ENCODE measurements at regions not wholly inside any gene's neighbourhood (a gene's known extent, or its start where the extent isn't known, plus 50 kb on each side); places are given as distances from the start of the nearest gene placed in this dataset.
"Not testable (repeated sequence)": the region's sequence is repeated elsewhere in the genome, so short reads cannot be mapped to it uniquely, and the experiment has no call there.

DNA sequence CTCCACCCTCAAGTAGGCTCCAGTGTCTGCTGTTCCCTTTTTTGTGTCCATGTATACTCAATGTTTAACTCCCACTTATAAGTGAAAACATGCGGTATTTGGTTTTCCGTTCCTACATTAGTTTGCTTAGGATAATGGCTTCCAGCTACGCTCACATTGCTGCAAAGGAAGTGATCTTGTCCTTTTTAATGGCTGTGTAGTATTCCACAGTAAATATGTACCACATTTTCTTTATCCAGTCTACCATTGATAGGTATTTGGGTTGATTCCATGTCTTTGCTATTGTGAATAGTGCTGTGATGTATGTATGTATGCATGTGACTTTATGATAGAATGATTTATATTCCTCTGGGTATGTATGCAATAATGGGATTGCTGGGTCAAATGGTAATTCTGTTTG, 144.6 kb downstream of the BRD1 start:
- DNase-seq (ENCODE audit: insufficient read length, low spot score) (no peak), FAIRE-seq (no peak)
- TF ChIP-seq POU2F2 (IDR thresholded peaks at IDR 0.05; ENCODE audit: low read depth, low read length) (no peak), TAF1 (IDR thresholded peaks at IDR 0.05; ENCODE audit: low read depth, low read length) (no peak), SPI1 (IDR thresholded peaks at IDR 0.05; ENCODE audit: low read depth, low read length) (no peak), PAX5 (IDR thresholded peaks at IDR 0.05; ENCODE audit: insufficient read depth, low read length, severe bottlenecking) (no peak), POLR2AphosphoS5 (IDR thresholded peaks at IDR 0.05; ENCODE audit: low read depth, low read length) (no peak), POLR2A (IDR thresholded peaks at IDR 0.05; ENCODE audit: low read depth, low read length) (no peak)

DNA sequence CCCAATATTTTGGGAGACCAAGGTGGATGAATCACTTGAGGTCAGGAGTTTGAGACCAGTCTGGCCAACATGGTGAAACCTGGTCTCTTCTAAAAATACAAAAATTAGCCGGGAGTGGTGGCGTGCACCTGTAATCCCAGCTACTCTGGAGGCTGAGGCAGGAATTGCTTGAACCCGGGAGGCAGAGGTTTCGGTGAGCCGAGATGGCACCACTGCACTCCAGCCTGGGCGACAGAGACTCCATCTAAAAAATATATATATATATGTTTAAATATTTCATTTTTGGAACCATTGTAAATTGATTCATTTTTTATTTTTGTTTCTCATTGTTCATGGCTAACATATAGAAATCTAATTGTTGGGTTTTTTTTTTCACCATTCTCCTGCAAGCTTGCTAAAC, 146.9 kb downstream of the BRD1 start:
- not testable (repeated sequence) for DNase-seq (ENCODE audit: insufficient read length, low spot score); FAIRE-seq

DNA sequence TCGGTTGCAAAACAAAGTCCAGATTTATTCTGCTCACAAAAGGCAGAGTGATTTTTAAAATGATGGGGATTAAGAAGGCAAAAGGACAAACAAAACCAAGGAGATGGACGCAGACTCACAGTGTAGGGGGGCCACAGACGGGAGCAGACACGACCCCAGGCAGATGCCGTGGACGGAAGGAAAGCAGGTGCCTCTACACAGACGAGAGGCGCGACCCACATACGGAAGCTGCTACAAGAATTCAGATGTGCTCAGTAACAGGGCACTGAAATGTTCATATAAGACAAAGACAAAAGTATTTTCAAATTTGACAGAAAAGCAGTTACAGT, 148.9 kb downstream of the BRD1 start:
- FAIRE-seq (no peak), DNase-seq (ENCODE audit: insufficient read length, low spot score) (no peak)
- TF ChIP-seq POLR2AphosphoS5 (IDR thresholded peaks at IDR 0.05; ENCODE audit: low read depth, low read length) (no peak), POU2F2 (IDR thresholded peaks at IDR 0.05; ENCODE audit: low read depth, low read length) (no peak), POLR2A (IDR thresholded peaks at IDR 0.05; ENCODE audit: low read depth, low read length) (no peak), TAF1 (IDR thresholded peaks at IDR 0.05; ENCODE audit: low read depth, low read length) (no peak), SPI1 (IDR thresholded peaks at IDR 0.05; ENCODE audit: low read depth, low read length) (no peak), PAX5 (IDR thresholded peaks at IDR 0.05; ENCODE audit: insufficient read depth, low read length, severe bottlenecking) (no peak)

DNA sequence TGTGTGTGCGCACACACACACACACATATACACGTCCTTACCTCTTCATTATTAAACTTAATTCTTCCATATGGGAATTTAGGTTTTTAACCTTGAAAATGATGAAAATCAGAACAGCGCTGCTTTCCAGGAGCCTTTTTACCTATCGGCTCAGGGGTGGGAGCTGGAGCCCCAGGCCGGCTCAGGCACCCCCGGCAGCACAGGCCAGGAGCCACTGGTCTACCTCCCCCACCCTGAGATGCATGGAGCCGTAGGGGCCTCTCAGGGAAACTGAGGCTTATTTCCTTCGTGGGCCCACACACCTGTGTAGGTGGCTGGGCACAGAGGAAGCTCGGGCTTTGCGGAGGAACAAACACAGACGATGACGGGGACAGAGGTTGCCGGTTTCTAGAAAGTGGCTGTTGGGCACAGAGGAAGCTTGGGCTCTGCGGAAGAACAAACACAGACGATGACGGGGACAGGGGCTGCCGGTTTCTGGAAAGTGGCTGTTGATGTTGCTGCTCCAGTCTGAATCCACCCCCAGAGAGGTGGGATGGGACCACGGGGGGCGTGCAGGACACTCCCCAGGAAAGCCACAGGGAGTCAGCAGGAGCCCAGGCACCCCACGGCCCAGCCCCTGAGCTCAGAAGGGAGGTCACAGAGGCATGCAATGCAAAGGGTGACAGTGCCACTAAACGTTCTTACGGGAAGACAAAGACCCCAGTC, 149.4 kb downstream of the BRD1 start:
- no peak for TF ChIP-seq SPI1 (IDR thresholded peaks at IDR 0.05; ENCODE audit: low read depth, low read length)
- TF ChIP-seq PAX5 (IDR thresholded peaks at IDR 0.05; ENCODE audit: insufficient read depth, low read length, severe bottlenecking), result no peak
- TF ChIP-seq POLR2A (IDR thresholded peaks at IDR 0.05; ENCODE audit: low read depth, low read length), result no peak
- no peak for TF ChIP-seq TAF1 (IDR thresholded peaks at IDR 0.05; ENCODE audit: low read depth, low read length)
- TF ChIP-seq POLR2AphosphoS5 (IDR thresholded peaks at IDR 0.05; ENCODE audit: low read depth, low read length), result no peak
- TF ChIP-seq POU2F2 (IDR thresholded peaks at IDR 0.05; ENCODE audit: low read depth, low read length), result no peak
- FAIRE-seq, result no peak
- DNase-seq (ENCODE audit: insufficient read length, low spot score), result no peak

DNA sequence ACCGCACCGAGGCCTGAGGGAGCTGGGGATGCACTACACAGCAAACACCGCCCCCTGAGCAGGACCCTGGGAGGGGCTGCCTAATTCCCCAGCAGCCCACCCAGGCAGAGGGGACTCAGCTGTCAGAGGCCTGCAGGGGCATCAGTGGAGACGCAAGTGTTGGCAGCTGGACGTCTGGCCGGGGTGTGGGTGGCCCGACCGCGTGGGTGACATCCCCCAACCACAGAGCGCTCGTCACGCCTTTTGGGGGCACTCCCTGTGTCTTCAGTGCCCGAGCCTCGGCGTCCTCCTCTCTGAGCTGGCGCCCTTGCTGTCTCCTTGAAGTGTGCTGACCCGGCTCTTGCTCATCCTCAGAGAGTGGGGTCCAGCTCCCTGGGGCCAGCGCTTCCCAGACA, 150.2 kb downstream of the BRD1 start:
- FAIRE-seq (no peak), DNase-seq (ENCODE audit: insufficient read length, low spot score) (no peak)
- no peak for TF ChIP-seq POLR2AphosphoS5 (IDR thresholded peaks at IDR 0.05; ENCODE audit: low read depth, low read length)
- TF ChIP-seq POLR2A (IDR thresholded peaks at IDR 0.05; ENCODE audit: low read depth, low read length), result no peak
- TF ChIP-seq SPI1 (IDR thresholded peaks at IDR 0.05; ENCODE audit: low read depth, low read length), result no peak

DNA sequence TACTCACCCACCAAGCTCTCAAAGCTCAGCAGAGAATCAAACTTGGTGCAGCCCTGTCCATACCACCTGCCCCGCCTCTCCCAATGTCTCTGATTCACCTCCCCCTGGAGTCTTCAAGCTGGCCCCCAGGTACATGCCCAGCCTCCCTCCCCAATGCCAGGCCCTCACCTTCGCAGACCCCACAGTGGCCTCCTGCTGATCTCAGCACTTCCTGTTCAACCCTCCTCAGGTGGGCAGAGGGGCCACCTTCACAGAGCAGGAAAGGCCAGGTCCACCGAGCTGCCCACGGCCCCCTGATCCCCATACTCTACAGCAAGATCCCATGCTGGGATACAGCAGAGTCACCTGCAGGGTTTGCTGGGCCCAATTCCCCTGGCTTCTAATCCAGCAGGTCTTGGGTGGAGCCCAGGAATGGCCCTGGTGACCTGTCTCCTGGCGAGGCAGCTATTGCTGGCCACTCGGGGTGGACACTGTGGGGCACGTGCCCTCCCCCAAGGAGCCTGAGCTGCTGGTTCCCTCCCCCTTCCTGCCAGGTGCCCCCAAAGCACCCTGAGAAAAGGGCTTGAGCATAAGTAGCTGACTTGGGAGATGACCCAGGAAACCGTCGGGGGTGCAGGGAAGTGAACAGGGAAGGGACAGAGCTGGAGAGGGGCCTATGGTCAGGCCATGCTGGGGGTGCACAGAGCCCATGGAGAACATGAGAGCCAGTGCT, 150.7 kb downstream of the BRD1 start:
- TF ChIP-seq PAX5 (IDR thresholded peaks at IDR 0.05; ENCODE audit: insufficient read depth, low read length, severe bottlenecking), result no peak
- no peak for TF ChIP-seq POU2F2 (IDR thresholded peaks at IDR 0.05; ENCODE audit: low read depth, low read length)
- no peak for TF ChIP-seq SPI1 (IDR thresholded peaks at IDR 0.05; ENCODE audit: low read depth, low read length)
- no peak for TF ChIP-seq TAF1 (IDR thresholded peaks at IDR 0.05; ENCODE audit: low read depth, low read length)
- no peak for TF ChIP-seq POLR2A (IDR thresholded peaks at IDR 0.05; ENCODE audit: low read depth, low read length)
- no peak for TF ChIP-seq POLR2AphosphoS5 (IDR thresholded peaks at IDR 0.05; ENCODE audit: low read depth, low read length)
- DNase-seq (ENCODE audit: insufficient read length, low spot score), result no peak
- FAIRE-seq, result no peak

DNA sequence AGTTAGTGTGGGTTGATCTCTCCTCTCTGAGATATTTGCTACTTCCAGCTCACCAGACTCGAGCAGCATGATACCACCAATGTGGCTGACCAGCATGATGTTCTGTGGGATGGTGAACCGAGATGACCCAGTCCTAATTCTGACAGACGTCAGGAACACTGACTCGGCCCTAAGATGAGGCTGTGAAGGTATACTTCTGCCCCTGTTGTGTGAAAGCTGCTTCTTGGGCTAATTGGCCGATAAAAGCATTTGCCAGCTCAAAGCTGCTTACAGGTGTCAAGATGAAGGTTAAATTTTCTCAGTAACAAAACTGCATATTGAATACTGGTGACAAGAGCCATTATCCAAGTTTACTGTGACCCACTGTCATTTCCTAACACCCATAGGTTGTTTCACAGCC, 151.4 kb downstream of the BRD1 start:
- FAIRE-seq (no peak), DNase-seq (ENCODE audit: insufficient read length, low spot score) (no peak)
- TF ChIP-seq SPI1 (IDR thresholded peaks at IDR 0.05; ENCODE audit: low read depth, low read length), result no peak
- TF ChIP-seq PAX5 (IDR thresholded peaks at IDR 0.05; ENCODE audit: insufficient read depth, low read length, severe bottlenecking), result no peak
- TF ChIP-seq TAF1 (IDR thresholded peaks at IDR 0.05; ENCODE audit: low read depth, low read length), result no peak
- no peak for TF ChIP-seq POLR2A (IDR thresholded peaks at IDR 0.05; ENCODE audit: low read depth, low read length)
- no peak for TF ChIP-seq POLR2AphosphoS5 (IDR thresholded peaks at IDR 0.05; ENCODE audit: low read depth, low read length)
- no peak for TF ChIP-seq POU2F2 (IDR thresholded peaks at IDR 0.05; ENCODE audit: low read depth, low read length)

DNA sequence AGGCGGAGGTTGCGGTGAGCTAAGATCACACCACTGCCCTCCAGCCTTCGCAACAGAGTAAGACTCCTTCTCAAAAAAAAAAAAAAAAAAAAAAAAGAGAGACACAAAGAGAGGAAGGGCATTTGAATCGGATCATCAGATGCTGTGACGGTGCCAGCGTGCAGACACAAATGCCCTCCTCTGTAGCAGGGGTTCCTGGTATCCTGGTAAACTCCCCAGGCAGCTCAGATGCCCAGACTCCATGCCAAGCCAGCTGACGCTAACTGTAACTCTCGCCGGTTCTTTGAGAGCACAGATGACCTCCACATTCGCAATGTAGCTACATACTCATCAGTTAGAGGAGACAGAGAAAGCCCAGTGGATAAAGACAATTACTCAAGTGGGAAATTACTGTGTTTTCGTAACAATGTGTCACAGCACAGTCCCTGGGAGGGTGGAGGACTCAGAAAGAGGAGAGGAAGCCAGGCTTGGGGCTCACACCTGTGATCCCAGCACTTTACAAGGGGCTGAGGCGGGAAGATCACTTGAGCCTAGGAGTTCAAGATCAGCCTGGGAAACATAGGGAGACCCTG, 153.1 kb downstream of the BRD1 start:
- DNase-seq (ENCODE audit: insufficient read length, low spot score) (no peak), FAIRE-seq (no peak)
- TF ChIP-seq POLR2A (IDR thresholded peaks at IDR 0.05; ENCODE audit: low read depth, low read length), result no peak
- TF ChIP-seq PAX5 (IDR thresholded peaks at IDR 0.05; ENCODE audit: insufficient read depth, low read length, severe bottlenecking), result no peak
- no peak for TF ChIP-seq POU2F2 (IDR thresholded peaks at IDR 0.05; ENCODE audit: low read depth, low read length)
- TF ChIP-seq TAF1 (IDR thresholded peaks at IDR 0.05; ENCODE audit: low read depth, low read length), result no peak
- TF ChIP-seq SPI1 (IDR thresholded peaks at IDR 0.05; ENCODE audit: low read depth, low read length), result no peak
- no peak for TF ChIP-seq POLR2AphosphoS5 (IDR thresholded peaks at IDR 0.05; ENCODE audit: low read depth, low read length)

DNA sequence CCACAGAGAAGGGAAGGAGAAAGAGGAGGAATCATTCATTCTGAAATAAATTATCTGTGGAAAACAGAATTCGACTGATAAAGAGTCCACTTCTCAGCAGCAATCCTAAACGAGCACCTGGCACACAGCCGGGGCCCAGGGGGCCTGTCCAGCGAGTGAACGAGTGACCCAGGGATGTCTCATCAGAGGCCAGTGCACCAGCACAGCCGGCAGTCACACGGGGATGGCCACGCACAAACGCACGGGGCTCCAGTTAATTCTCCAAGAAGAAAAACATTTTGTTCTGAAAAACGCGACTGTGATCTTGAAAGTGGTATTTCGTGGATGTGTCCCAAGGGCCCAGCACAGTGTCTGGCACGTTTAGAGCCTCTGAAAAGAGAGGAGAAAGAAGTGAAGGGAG, 154.6 kb downstream of the BRD1 start:
- no peak for TF ChIP-seq POLR2AphosphoS5 (IDR thresholded peaks at IDR 0.05; ENCODE audit: low read depth, low read length)
- TF ChIP-seq PAX5 (IDR thresholded peaks at IDR 0.05; ENCODE audit: insufficient read depth, low read length, severe bottlenecking), result no peak
- no peak for TF ChIP-seq TAF1 (IDR thresholded peaks at IDR 0.05; ENCODE audit: low read depth, low read length)
- no peak for TF ChIP-seq SPI1 (IDR thresholded peaks at IDR 0.05; ENCODE audit: low read depth, low read length)
- TF ChIP-seq POU2F2 (IDR thresholded peaks at IDR 0.05; ENCODE audit: low read depth, low read length), result no peak
- TF ChIP-seq POLR2A (IDR thresholded peaks at IDR 0.05; ENCODE audit: low read depth, low read length), result no peak
- FAIRE-seq (no peak), DNase-seq (ENCODE audit: insufficient read length, low spot score) (no peak)

Measured in GM12891 (cell line).